ENCODE measurements at regions not wholly inside any gene's neighbourhood (a gene's known extent, or its start where the extent isn't known, plus 50 kb on each side); places are given as distances from the start of the nearest gene placed in this dataset.

GRCh38 chr1:29958271-29958670, 721.9 kb downstream of the PTPRU start:
- no peak for TF ChIP-seq CTCF (IDR thresholded peaks at IDR 0.05 in 2 of 3, conservative IDR thresholded peaks at IDR 0.05 in 1 of 3; ENCODE audit: borderline replicate concordance in 1 of 3, insufficient read depth in 1 of 3, low read depth in 2 of 3, low read length in 2 of 3)
- TF ChIP-seq CBX3 (IDR thresholded peaks at IDR 0.05; ENCODE audit: low read depth), result no peak
- TF ChIP-seq ZBTB33 (IDR thresholded peaks at IDR 0.05; ENCODE audit: extremely low read depth, insufficient replicate concordance, low read length), result no peak
- TF ChIP-seq ELF1 (IDR thresholded peaks at IDR 0.05; ENCODE audit: borderline replicate concordance, low read depth), result no peak
- TF ChIP-seq CEBPB (IDR thresholded peaks at IDR 0.05; ENCODE audit: low read depth), result no peak
- no peak for TF ChIP-seq MAX (IDR thresholded peaks at IDR 0.05)
- TF ChIP-seq TCF7L2 (IDR thresholded peaks at IDR 0.05; ENCODE audit: borderline replicate concordance, extremely low read depth, insufficient read depth, insufficient read length), result no peak
- no peak for TF ChIP-seq REST (IDR thresholded peaks at IDR 0.05; ENCODE audit: low read depth)
- no peak for TF ChIP-seq SRF (IDR thresholded peaks at IDR 0.05; ENCODE audit: low read depth)
- TF ChIP-seq RAD21 (IDR thresholded peaks at IDR 0.05; ENCODE audit: low read depth), result no peak

Data from HCT116 (cell line).